H1 (cell line): ENCODE measurements at regions not wholly inside any gene's neighbourhood (a gene's known extent, or its start where the extent isn't known, plus 50 kb on each side); places are given as distances from the start of the nearest gene placed in this dataset.

Source experiments
- CBX5 ChIP-seq: fragments of 300-800, 300-1000 bp; sonication (generic); IDR thresholded peaks from 2 replicates; pipeline ENCODE4 v1.7.1; 2016; ENCODE audit warnings: antibody characterized with exemption, low read length, low read depth
- CHD7 ChIP-seq: fragments of 300-600 bp; sonication (generic); IDR thresholded peaks from 2 replicates; pipeline ENCODE4 v1.7.1; 2012; ENCODE audit warnings: low read length, moderate library complexity, mild to moderate bottlenecking, inconsistent platforms; ENCODE audit not compliant: insufficient replicate concordance
- SIN3A ChIP-seq, 2 experiments: IDR thresholded peaks in 1 of 2; conservative IDR thresholded peaks in 1 of 2; 2 replicates each; pipeline ENCODE4 v1.6.1; 2011 to 2012; ENCODE audit warnings: low read length in 2 of 2, improper control_type of control experiment in 1 of 2, low read depth in 1 of 2, mild to moderate bottlenecking in 1 of 2
- ZNF274 ChIP-seq: IDR thresholded peaks from 2 replicates; pipeline ENCODE4 v1.7.0; 2012; ENCODE audit warnings: low read length, borderline replicate concordance; ENCODE audit errors: extremely low read depth

GRCh38 chr5:116824751-116825438 lies 250.3 kb upstream of the SEMA6A start (continued):
- no peak for TF ChIP-seq CHD7
- no peak for TF ChIP-seq CBX5
- TF ChIP-seq ZNF274, result no peak
- TF ChIP-seq SIN3A (conservative IDR thresholded peaks at IDR 0.05 in 1 of 2, IDR thresholded peaks at IDR 0.05 in 1 of 2; ENCODE audit: low read depth in 1 of 2, low read length in 2 of 2), result no peak
